Loucy (cell line): ENCODE measurements at regions not wholly inside any gene's neighbourhood (a gene's known extent, or its start where the extent isn't known, plus 50 kb on each side); places are given as distances from the start of the nearest gene placed in this dataset.

Experiments used
- H2AFZ ChIP-seq: fragments of 200-600 bp; sonication (generic); 2 replicates; pipeline ENCODE4 v1.6.0; 2016; ENCODE audit warnings: antibody characterized with exemption, mild to moderate bottlenecking, low read length, moderate library complexity
- H3F3A ChIP-seq: fragments of 200-600 bp; 2 replicates; pipeline ENCODE4 v1.6.0; 2016; ENCODE audit warnings: antibody characterized with exemption, low read depth, mild to moderate bottlenecking
- H3K27me3 ChIP-seq: fragments of 200-600 bp; sonication (generic); 2 replicates; pipeline ENCODE4 v1.6.1; 2014; ENCODE audit warnings: low read length, mild to moderate bottlenecking; ENCODE audit not compliant: insufficient read depth, poor library complexity, severe bottlenecking
- H3K36me3 ChIP-seq: fragments of 200-600 bp; sonication (generic); 2 replicates; pipeline ENCODE4 v1.6.1; 2016; ENCODE audit warnings: low read length; ENCODE audit not compliant: insufficient read depth
- H3K4me1 ChIP-seq: fragments of 200-600 bp; sonication (generic); 2 replicates; pipeline ENCODE4 v1.5.1; 2014; ENCODE audit warnings: low read length, mild to moderate bottlenecking; ENCODE audit not compliant: insufficient read depth, poor library complexity, severe bottlenecking
- H3K4me2 ChIP-seq: fragments of 200-600 bp; sonication (generic); 2 replicates; pipeline ENCODE4 v1.6.0; 2014; ENCODE audit warnings: antibody characterized with exemption, low read length, low read depth, mild to moderate bottlenecking; ENCODE audit not compliant: poor library complexity, severe bottlenecking
- H3K4me3 ChIP-seq: fragments of 200-600 bp; sonication (generic); 2 replicates; pipeline ENCODE4 v1.5.1; 2014; ENCODE audit warnings: low read length, mild to moderate bottlenecking, mixed read lengths; ENCODE audit not compliant: poor library complexity, severe bottlenecking
- H3K79me2 ChIP-seq: fragments of 200-600 bp; sonication (generic); 2 replicates; pipeline ENCODE4 v1.6.1; 2014; ENCODE audit warnings: low read length; ENCODE audit not compliant: insufficient read depth
- H3K9ac ChIP-seq: fragments of 200-600 bp; sonication (generic); 2 replicates; pipeline ENCODE4 v1.6.0; 2014; ENCODE audit warnings: mild to moderate bottlenecking, low read depth, low read length, moderate library complexity; ENCODE audit not compliant: poor library complexity, severe bottlenecking
- H3K9me2 ChIP-seq: fragments of 200-600 bp; sonication (generic); replicated peaks from 2 replicates; pipeline ENCODE4 v1.6.1; 2016; ENCODE audit warnings: low read depth, low read length, mixed read lengths
- H3K9me3 ChIP-seq: fragments of 200-600 bp; sonication (generic); 2 replicates; pipeline ENCODE4 v1.6.1; 2014; ENCODE audit warnings: mild to moderate bottlenecking, antibody characterized with exemption, low read length, low read depth; ENCODE audit not compliant: insufficient read depth
- H4K20me1 ChIP-seq: fragments of 200-600 bp; sonication (generic); 2 replicates; pipeline ENCODE4 v1.6.0; 2014; ENCODE audit warnings: antibody characterized with exemption, low read length, mild to moderate bottlenecking; ENCODE audit not compliant: insufficient read depth, poor library complexity, severe bottlenecking
- CTCF ChIP-seq: fragments of 200-600 bp; sonication (generic); conservative IDR thresholded peaks from 2 replicates; pipeline ENCODE4 v1.5.1; 2014; ENCODE audit warnings: mild to moderate bottlenecking, antibody characterized with exemption, low read length
- EZH2phosphoT487 ChIP-seq: fragments of 200-600 bp; IDR thresholded peaks from 2 replicates; pipeline ENCODE4 v1.6.1; 2018; ENCODE audit warnings: antibody characterized with exemption, mild to moderate bottlenecking, moderate library complexity, borderline replicate concordance

GRCh38 chr1:220426989-220427388 is 100.9 kb upstream of the MARK1 start:
- Histone ChIP-seq H3K79me2 (no peaks in the 10 kb centered on the region), H3K4me3 (no peak overlapping the region), H3K36me3 (no peaks in the 10 kb centered on the region), H3K4me1 (no peaks in the 10 kb centered on the region), H3K9me3 (no peaks in the 10 kb centered on the region), H4K20me1 (no peaks in the 10 kb centered on the region), H3F3A (no peaks in the 10 kb centered on the region), H2AFZ (no peak overlapping the region), H3K27me3 (no peaks in the 10 kb centered on the region), H3K9me2 (no peaks in the 10 kb centered on the region), H3K9ac (no peak overlapping the region), H3K4me2 (no peak overlapping the region)
- TF ChIP-seq CTCF (no peak), EZH2phosphoT487 (no peak)

- Histone ChIP-seq H3K4me3 (no peak overlapping the region), H3K9me3 (no peaks in the 10 kb centered on the region), H2AFZ (no peak overlapping the region), H3K9me2 (no peaks in the 10 kb centered on the region), H3K27me3 (no peaks in the 10 kb centered on the region), H3K4me2 (no peak overlapping the region), H3K4me1 (no peaks in the 10 kb centered on the region), H3K36me3 (no peaks in the 10 kb centered on the region), H4K20me1 (no peaks in the 10 kb centered on the region), H3F3A (no peaks in the 10 kb centered on the region), H3K9ac (no peak overlapping the region), H3K79me2 (no peaks in the 10 kb centered on the region)
- TF ChIP-seq CTCF = no peak
- TF ChIP-seq EZH2phosphoT487 = no peak
Measured at GRCh38 chr1:220425852-220426251, 102.1 kb upstream of the MARK1 start.

GRCh38 chr1:220421508-220421907 is 106.4 kb upstream of the MARK1 start:
- Histone ChIP-seq H3K4me2 (no peak overlapping the region), H3F3A (no peaks in the 10 kb centered on the region), H3K9ac (no peak overlapping the region), H3K36me3 (no peaks in the 10 kb centered on the region), H4K20me1 (no peaks in the 10 kb centered on the region), H3K9me2 (no peaks in the 10 kb centered on the region), H3K4me1 (no peaks in the 10 kb centered on the region), H3K79me2 (no peaks in the 10 kb centered on the region), H2AFZ (no peak overlapping the region), H3K27me3 (peaks cover under 1% of the 10 kb centered on the region), H3K9me3 (no peaks in the 10 kb centered on the region), H3K4me3 (no peak overlapping the region)
- TF ChIP-seq CTCF (no peak), EZH2phosphoT487 (no peak)
